IPS-18a (cell line): ENCODE measurements at regions not wholly inside any gene's neighbourhood (a gene's known extent, or its start where the extent isn't known, plus 50 kb on each side); places are given as distances from the start of the nearest gene placed in this dataset.

Source experiments
- H3K27ac ChIP-seq: one replicate; pipeline ENCODE4 v1.5.1; 2013; ENCODE audit warnings: low read length
- H3K27me3 ChIP-seq: one replicate; pipeline ENCODE4 v1.6.1; 2013; ENCODE audit warnings: mild to moderate bottlenecking, low read length; ENCODE audit not compliant: control insufficient read depth, insufficient read depth
- H3K36me3 ChIP-seq: one replicate; pipeline ENCODE4 v1.6.1; 2013; ENCODE audit warnings: low read depth, low read length; ENCODE audit not compliant: control insufficient read depth
- H3K4me1 ChIP-seq: one replicate; pipeline ENCODE4 v1.6.1; 2013; ENCODE audit warnings: low read depth, low read length; ENCODE audit not compliant: control insufficient read depth
- H3K4me3 ChIP-seq: one replicate; pipeline ENCODE4 v1.5.1; 2013; ENCODE audit warnings: low read length
- H3K9ac ChIP-seq: one replicate; pipeline ENCODE4 v1.6.1; 2013; ENCODE audit warnings: mild to moderate bottlenecking, low read length, moderate library complexity
- H3K9me3 ChIP-seq: one replicate; pipeline ENCODE4 v1.6.1; 2013; ENCODE audit warnings: low read depth, low read length; ENCODE audit not compliant: control insufficient read depth

DNA sequence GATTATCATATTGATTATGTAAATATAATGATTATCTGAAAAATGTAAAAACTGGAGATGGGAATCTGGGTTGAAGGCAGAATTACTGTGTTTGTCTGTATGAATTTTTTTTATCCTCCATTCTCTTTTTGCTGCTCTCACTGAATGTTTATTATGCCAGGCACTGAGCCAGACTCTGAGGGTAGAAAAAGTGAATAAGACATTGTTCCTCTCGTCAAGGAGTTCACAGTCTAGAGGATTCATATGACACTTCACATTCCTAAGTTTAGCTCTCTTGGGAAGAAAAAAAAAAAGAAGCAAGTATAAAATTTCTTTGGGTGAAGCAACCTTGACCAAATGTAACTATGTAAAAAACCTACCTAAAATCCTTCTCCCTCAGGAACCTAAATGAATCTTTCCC is 120.9 kb upstream of the LMO3 start:
- H3K27ac ChIP-seq = no peak overlapping the region
- no peak overlapping the region for H3K4me3 ChIP-seq
- H3K9me3 ChIP-seq = no peaks in the 10 kb centered on the region
- H3K9ac ChIP-seq = no peak overlapping the region
- no peaks in the 10 kb centered on the region for H3K36me3 ChIP-seq
- H3K4me1 ChIP-seq = no peaks in the 10 kb centered on the region
- H3K27me3 ChIP-seq = no peaks in the 10 kb centered on the region

- no peaks in the 10 kb centered on the region for H3K27me3 ChIP-seq
- H3K9me3 ChIP-seq = no peaks in the 10 kb centered on the region
- no peak overlapping the region for H3K4me3 ChIP-seq
- H3K36me3 ChIP-seq = no peaks in the 10 kb centered on the region
- no peak overlapping the region for H3K9ac ChIP-seq
- H3K4me1 ChIP-seq = no peaks in the 10 kb centered on the region
- H3K27ac ChIP-seq = no peak overlapping the region
These were observed 113.9 kb upstream of the LMO3 start for GRCh38 chr12:16719713-16720416.

DNA sequence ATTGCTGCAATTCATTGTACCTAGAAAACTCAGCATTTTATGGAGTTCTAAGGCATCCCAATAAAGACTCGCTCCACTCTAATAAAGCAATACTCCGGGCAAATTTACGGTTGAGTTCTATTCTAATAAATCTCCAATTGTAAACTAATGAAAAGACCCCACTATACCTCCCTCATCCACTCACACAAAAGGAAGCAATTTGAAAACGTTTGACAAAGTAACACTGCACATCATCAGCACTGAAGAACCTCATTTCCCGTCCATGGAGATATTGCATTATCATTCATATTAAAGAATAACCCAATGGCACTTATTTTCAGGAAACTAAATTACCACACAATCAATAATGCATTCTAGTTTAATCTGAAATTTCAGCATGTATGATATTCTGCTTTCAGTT is 111.0 kb upstream of the LMO3 start:
- no peak overlapping the region for H3K4me3 ChIP-seq

GRCh38 chr12:16692099-16692498 is 86.1 kb upstream of the LMO3 start:
- Histone ChIP-seq H3K4me3 (no peak overlapping the region), H3K9me3 (no peaks in the 10 kb centered on the region), H3K9ac (no peak overlapping the region), H3K27ac (no peak overlapping the region), H3K36me3 (no peaks in the 10 kb centered on the region), H3K27me3 (no peaks in the 10 kb centered on the region), H3K4me1 (no peaks in the 10 kb centered on the region)

More for the DNA sequence above, 111.0 kb upstream of the LMO3 start:
- no peak overlapping the region for H3K27ac ChIP-seq
- H3K36me3 ChIP-seq = no peaks in the 10 kb centered on the region
- no peak overlapping the region for H3K9ac ChIP-seq
- no peaks in the 10 kb centered on the region for H3K4me1 ChIP-seq
- no peaks in the 10 kb centered on the region for H3K27me3 ChIP-seq
- H3K9me3 ChIP-seq = no peaks in the 10 kb centered on the region

DNA sequence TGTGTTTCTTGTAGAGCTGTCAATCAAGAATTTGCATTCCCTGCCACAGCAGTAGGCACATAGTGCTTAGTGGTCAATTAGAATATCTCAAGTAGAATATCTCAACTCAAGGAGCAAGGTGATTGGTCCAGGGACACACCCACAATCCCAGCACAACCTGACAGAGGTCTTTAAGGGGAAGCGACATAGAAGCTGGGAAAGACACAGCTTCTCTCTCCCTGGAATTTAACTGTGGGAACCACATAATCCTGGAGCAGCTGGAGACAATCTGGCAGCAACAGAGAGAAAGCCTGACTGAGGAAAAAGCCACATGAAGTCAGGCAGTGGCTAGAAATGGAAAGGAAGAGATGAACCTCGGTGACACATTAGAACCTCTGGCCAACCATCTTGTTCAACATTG is 85.7 kb upstream of the LMO3 start:
- H3K9me3 ChIP-seq = no peaks in the 10 kb centered on the region

DNA sequence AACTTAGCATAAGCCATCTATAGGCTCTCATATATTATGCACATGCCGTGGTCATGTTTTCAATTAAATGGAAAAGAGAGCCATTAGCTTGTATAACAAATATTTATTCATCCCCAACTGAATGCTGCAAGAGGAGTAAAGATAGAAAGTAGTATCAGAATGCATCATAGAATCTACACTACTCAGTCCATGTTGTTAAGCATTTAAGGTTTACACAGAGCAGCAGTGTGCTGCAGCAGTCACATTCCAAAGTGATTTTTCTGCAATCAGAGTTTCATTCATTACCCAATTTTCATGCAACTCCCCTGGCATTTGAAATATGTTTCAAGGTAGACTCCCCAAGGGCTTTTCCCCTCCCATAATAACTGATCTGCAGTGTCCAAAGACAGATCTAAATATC is 82.2 kb upstream of the LMO3 start:
- no peaks in the 10 kb centered on the region for H3K27me3 ChIP-seq
- H3K36me3 ChIP-seq = no peaks in the 10 kb centered on the region
- H3K4me3 ChIP-seq = no peak overlapping the region
- no peaks in the 10 kb centered on the region for H3K9me3 ChIP-seq
- H3K9ac ChIP-seq = no peak overlapping the region
- H3K4me1 ChIP-seq = no peaks in the 10 kb centered on the region
- H3K27ac ChIP-seq = no peak overlapping the region

More for the DNA sequence above, 85.7 kb upstream of the LMO3 start:
- Histone ChIP-seq H3K27me3 (no peaks in the 10 kb centered on the region), H3K9ac (no peak overlapping the region), H3K4me1 (no peaks in the 10 kb centered on the region), H3K4me3 (no peak overlapping the region), H3K27ac (no peak overlapping the region), H3K36me3 (no peaks in the 10 kb centered on the region)

GRCh38 chr12:16685107-16685506 is 79.1 kb upstream of the LMO3 start:
- no peak overlapping the region for H3K9ac ChIP-seq
- no peaks in the 10 kb centered on the region for H3K9me3 ChIP-seq
- H3K4me3 ChIP-seq = no peak overlapping the region
- no peak overlapping the region for H3K27ac ChIP-seq
- H3K27me3 ChIP-seq = no peaks in the 10 kb centered on the region
- H3K36me3 ChIP-seq = no peaks in the 10 kb centered on the region
- H3K4me1 ChIP-seq = no peaks in the 10 kb centered on the region

- Histone ChIP-seq H3K9me3 (no peaks in the 10 kb centered on the region), H3K4me3 (no peak overlapping the region), H3K27me3 (no peaks in the 10 kb centered on the region), H3K27ac (no peak overlapping the region), H3K9ac (no peak overlapping the region), H3K36me3 (no peaks in the 10 kb centered on the region), H3K4me1 (no peaks in the 10 kb centered on the region)
These were observed 75.2 kb upstream of the LMO3 start for GRCh38 chr12:16681196-16681595.

- no peaks in the 10 kb centered on the region for H3K36me3 ChIP-seq
- H3K9ac ChIP-seq = no peak overlapping the region
- H3K27me3 ChIP-seq = no peaks in the 10 kb centered on the region
- H3K4me3 ChIP-seq = no peak overlapping the region
- H3K27ac ChIP-seq = no peak overlapping the region
- H3K9me3 ChIP-seq = no peaks in the 10 kb centered on the region
- no peaks in the 10 kb centered on the region for H3K4me1 ChIP-seq
These were observed 69.5 kb upstream of the LMO3 start for GRCh38 chr12:16675438-16675837.

- Histone ChIP-seq H3K9ac (no peak overlapping the region), H3K36me3 (no peaks in the 10 kb centered on the region), H3K4me1 (no peaks in the 10 kb centered on the region), H3K9me3 (no peaks in the 10 kb centered on the region), H3K4me3 (no peak overlapping the region), H3K27ac (no peak overlapping the region), H3K27me3 (no peaks in the 10 kb centered on the region)
These were observed 68.9 kb upstream of the LMO3 start for GRCh38 chr12:16674885-16675284.

- no peak overlapping the region for H3K4me3 ChIP-seq
- H3K27ac ChIP-seq = no peak overlapping the region
- H3K36me3 ChIP-seq = no peaks in the 10 kb centered on the region
- H3K4me1 ChIP-seq = peaks cover 3% of the 10 kb centered on the region
- no peaks in the 10 kb centered on the region for H3K27me3 ChIP-seq
- H3K9me3 ChIP-seq = no peaks in the 10 kb centered on the region
- no peak overlapping the region for H3K9ac ChIP-seq
These were observed 64.6 kb upstream of the LMO3 start for GRCh38 chr12:16670456-16671050.

- Histone ChIP-seq H3K27ac (no peak overlapping the region), H3K36me3 (no peaks in the 10 kb centered on the region), H3K27me3 (no peaks in the 10 kb centered on the region), H3K4me3 (no peak overlapping the region), H3K9ac (no peak overlapping the region), H3K4me1 (peaks cover 3% of the 10 kb centered on the region), H3K9me3 (no peaks in the 10 kb centered on the region)
These were observed 63.8 kb upstream of the LMO3 start for GRCh38 chr12:16669756-16670155.
